Dermis microvascular lymphatic vessel endothelial cell (primary cell): ENCODE measurements at regions not wholly inside any gene's neighbourhood (a gene's known extent, or its start where the extent isn't known, plus 50 kb on each side); places are given as distances from the start of the nearest gene placed in this dataset.

ENCODE experiments used
- DNase-seq, 2 donors: peaks; one replicate each; pipeline versions ENCODE4 v3.0.0 to v3.0.0-alpha.2; 2010; ENCODE audit warnings: low read depth in 2 of 2

- DNase-seq, result no peak
These were observed 250.6 kb upstream of the PLET1 start for GRCh38 chr11:112511271-112511670.

- DNase-seq, result no peak
These were observed 251.3 kb upstream of the PLET1 start for GRCh38 chr11:112511911-112512310.

GRCh38 chr11:112513417-112513816 lies 252.8 kb upstream of the PLET1 start:
- DNase-seq, result no peak

GRCh38 chr11:112514011-112514740 lies 253.5 kb upstream of the PLET1 start:
- no peak for DNase-seq

GRCh38 chr11:112516261-112516660 lies 255.6 kb upstream of the PLET1 start:
- DNase-seq, result no peak

GRCh38 chr11:112516755-112517154 lies 256.1 kb upstream of the PLET1 start:
- no peak for DNase-seq

GRCh38 chr11:112518371-112518770 lies 257.7 kb upstream of the PLET1 start:
- DNase-seq, result no peak

- no peak for DNase-seq
These were observed 259.1 kb upstream of the PLET1 start for GRCh38 chr11:112519751-112520150.

GRCh38 chr11:112520354-112520753 lies 259.7 kb upstream of the PLET1 start:
- no peak for DNase-seq

- no peak for DNase-seq
These were observed 261.9 kb upstream of the PLET1 start for GRCh38 chr11:112522536-112522935.

GRCh38 chr11:112523031-112523430 lies 262.4 kb upstream of the PLET1 start:
- DNase-seq, result no peak

GRCh38 chr11:112523477-112523876 lies 262.8 kb upstream of the PLET1 start:
- no peak for DNase-seq

GRCh38 chr11:112523951-112524350 lies 263.3 kb upstream of the PLET1 start:
- no peak for DNase-seq

- DNase-seq, result no peak
These were observed 264.1 kb upstream of the PLET1 start for GRCh38 chr11:112524798-112525197.

GRCh38 chr11:112525270-112525669 lies 264.6 kb upstream of the PLET1 start:
- peak; percentile 18 to 61 for DNase-seq

- no peak for DNase-seq
These were observed 265.4 kb upstream of the PLET1 start for GRCh38 chr11:112525844-112526590.

- no peak for DNase-seq
These were observed 266.2 kb upstream of the PLET1 start for GRCh38 chr11:112526699-112527416.

GRCh38 chr11:112529071-112529470 lies 268.4 kb upstream of the PLET1 start:
- DNase-seq, result no peak

- no peak for DNase-seq
These were observed 271.8 kb upstream of the PLET1 start for GRCh38 chr11:112532506-112532905.

- DNase-seq, result no peak
These were observed 273.0 kb upstream of the PLET1 start for GRCh38 chr11:112533682-112534081.

- no peak for DNase-seq
These were observed 273.5 kb upstream of the PLET1 start for GRCh38 chr11:112534208-112534607.

GRCh38 chr11:112537026-112537425 lies 276.4 kb upstream of the PLET1 start:
- DNase-seq, result no peak
